ENCODE measurements at regions not wholly inside any gene's neighbourhood (a gene's known extent, or its start where the extent isn't known, plus 50 kb on each side); places are given as distances from the start of the nearest gene placed in this dataset.
"Not testable (repeated sequence)": the region's sequence is repeated elsewhere in the genome, so short reads cannot be mapped to it uniquely, and the experiment has no call there.

DNA sequence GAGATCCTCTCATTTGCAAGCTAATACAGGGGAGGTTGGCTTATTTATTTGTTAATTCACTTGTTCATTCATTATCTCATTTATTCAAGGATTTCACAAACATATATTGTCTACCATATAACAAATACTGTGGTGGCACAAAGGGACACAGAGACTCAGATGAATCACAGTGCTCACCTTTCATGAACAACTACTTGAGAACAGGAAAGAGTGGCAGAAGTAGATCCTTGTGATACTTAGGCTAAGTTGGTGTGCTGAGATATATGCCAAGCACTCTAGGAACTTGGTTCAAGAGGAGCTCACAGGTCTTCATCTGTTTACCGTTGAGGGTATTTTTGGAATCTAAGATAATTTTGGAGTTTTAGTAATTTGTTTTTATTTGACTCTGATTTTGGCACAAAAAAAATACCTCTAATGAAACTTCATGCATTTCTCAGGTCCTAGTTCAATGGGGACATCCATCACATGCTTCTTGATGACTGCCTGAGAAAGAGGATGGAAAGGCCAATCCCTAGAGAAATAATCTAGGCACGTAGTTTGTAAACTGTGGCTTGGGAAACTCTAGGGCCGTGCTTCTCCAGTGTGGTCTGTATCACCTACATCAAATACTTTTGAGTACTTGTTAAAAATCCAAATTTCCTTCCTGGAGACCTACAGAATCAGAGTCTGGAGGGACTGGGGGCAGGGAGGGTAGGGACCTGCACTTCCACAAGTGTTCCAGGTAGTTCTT is 113.3 kb downstream of the OSTF1 start:
- ATAC-seq = no peak
- Histone ChIP-seq H3K9me2 (ENCODE audit: insufficient read depth) (no peaks in the 10 kb centered on the region), H3K79me2 (replicated peaks; ENCODE audit: insufficient read depth) (no peaks in the 10 kb centered on the region), H4K20me1 (replicated peaks; ENCODE audit: insufficient read depth) (no peaks in the 10 kb centered on the region), H2AFZ (no peak overlapping the region), H3K4me1 (ENCODE audit: insufficient read depth) (no peaks in the 10 kb centered on the region), H3K36me3 (ENCODE audit: insufficient read depth) (no peaks in the 10 kb centered on the region), H3F3A (replicated peaks; ENCODE audit: low read depth) (no peaks in the 10 kb centered on the region), H3K4me3 (no peak overlapping the region), H3K27ac (ENCODE audit: low read depth) (no peak overlapping the region), H3K4me2 (no peak overlapping the region), H3K27me3 (ENCODE audit: insufficient read depth) (no peaks in the 10 kb centered on the region)
- no peak for TF ChIP-seq EZH2phosphoT487 (IDR thresholded peaks at IDR 0.05; ENCODE audit: unreplicated experiment)
- TF ChIP-seq, protein P1, sequence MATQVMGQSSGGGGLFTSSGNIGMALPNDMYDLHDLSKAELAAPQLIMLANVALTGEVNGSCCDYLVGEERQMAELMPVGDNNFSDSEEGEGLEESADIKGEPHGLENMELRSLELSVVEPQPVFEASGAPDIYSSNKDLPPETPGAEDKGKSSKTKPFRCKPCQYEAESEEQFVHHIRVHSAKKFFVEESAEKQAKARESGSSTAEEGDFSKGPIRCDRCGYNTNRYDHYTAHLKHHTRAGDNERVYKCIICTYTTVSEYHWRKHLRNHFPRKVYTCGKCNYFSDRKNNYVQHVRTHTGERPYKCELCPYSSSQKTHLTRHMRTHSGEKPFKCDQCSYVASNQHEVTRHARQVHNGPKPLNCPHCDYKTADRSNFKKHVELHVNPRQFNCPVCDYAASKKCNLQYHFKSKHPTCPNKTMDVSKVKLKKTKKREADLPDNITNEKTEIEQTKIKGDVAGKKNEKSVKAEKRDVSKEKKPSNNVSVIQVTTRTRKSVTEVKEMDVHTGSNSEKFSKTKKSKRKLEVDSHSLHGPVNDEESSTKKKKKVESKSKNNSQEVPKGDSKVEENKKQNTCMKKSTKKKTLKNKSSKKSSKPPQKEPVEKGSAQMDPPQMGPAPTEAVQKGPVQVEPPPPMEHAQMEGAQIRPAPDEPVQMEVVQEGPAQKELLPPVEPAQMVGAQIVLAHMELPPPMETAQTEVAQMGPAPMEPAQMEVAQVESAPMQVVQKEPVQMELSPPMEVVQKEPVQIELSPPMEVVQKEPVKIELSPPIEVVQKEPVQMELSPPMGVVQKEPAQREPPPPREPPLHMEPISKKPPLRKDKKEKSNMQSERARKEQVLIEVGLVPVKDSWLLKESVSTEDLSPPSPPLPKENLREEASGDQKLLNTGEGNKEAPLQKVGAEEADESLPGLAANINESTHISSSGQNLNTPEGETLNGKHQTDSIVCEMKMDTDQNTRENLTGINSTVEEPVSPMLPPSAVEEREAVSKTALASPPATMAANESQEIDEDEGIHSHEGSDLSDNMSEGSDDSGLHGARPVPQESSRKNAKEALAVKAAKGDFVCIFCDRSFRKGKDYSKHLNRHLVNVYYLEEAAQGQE (IDR thresholded peaks at IDR 0.05; ENCODE audit: unreplicated experiment) = no peak
- no peak for TF ChIP-seq NANOG (IDR thresholded peaks at IDR 0.05; ENCODE audit: borderline replicate concordance)
- TF ChIP-seq, protein P2, sequence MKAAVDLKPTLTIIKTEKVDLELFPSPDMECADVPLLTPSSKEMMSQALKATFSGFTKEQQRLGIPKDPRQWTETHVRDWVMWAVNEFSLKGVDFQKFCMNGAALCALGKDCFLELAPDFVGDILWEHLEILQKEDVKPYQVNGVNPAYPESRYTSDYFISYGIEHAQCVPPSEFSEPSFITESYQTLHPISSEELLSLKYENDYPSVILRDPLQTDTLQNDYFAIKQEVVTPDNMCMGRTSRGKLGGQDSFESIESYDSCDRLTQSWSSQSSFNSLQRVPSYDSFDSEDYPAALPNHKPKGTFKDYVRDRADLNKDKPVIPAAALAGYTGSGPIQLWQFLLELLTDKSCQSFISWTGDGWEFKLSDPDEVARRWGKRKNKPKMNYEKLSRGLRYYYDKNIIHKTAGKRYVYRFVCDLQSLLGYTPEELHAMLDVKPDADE (IDR thresholded peaks at IDR 0.05) = no peak
- no peak for TF ChIP-seq JUNB (IDR thresholded peaks at IDR 0.05; ENCODE audit: unreplicated experiment)
- DNase-seq (ENCODE audit: low spot score) = no peak
- Mint-ChIP-seq H3K27ac (no peak overlapping the region), H3K4me1 (peaks cover 12% of the 10 kb centered on the region; the same call in 2 of the 3 replicates), H3K27me3 (ENCODE audit: insufficient read depth, low read depth, poor library complexity) (no peaks in the 10 kb centered on the region), H3K9me3 (no peaks in the 10 kb centered on the region), H3K36me3 (ENCODE audit: low read depth) (no peaks in the 10 kb centered on the region), H3K4me3 (no peak overlapping the region)

DNA sequence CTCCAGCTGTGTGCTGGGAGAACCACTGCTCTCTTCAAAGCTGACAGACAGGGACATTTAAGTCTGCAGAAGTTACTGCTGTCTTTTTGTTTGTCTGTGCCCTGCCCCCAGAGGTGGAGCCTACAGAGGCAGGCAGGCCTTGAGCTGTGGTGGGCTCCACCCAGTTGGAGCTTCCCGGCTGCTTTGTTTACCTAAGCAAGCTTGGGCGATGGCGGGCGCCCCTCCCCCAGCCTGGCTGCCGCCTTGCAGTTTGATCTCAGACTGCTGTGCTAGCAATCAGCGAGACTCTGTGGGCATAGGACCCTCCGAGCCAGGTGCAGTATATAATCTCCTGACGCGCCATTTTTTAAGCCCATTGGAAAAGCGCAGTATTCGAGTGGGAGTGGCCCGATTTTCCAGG is 119.7 kb downstream of the OSTF1 start:
- H3K27ac Mint-ChIP-seq; H3K4me3 ChIP-seq; ATAC-seq; H3K4me3 Mint-ChIP-seq; H3F3A ChIP-seq (replicated peaks; ENCODE audit: low read depth); H3K4me1 Mint-ChIP-seq; H3K27ac ChIP-seq (ENCODE audit: low read depth); H2AFZ ChIP-seq; H3K4me1 ChIP-seq (ENCODE audit: insufficient read depth); H3K27me3 Mint-ChIP-seq (ENCODE audit: insufficient read depth, low read depth, poor library complexity); H3K27me3 ChIP-seq (ENCODE audit: insufficient read depth); H3K79me2 ChIP-seq (replicated peaks; ENCODE audit: insufficient read depth); H4K20me1 ChIP-seq (replicated peaks; ENCODE audit: insufficient read depth); H3K4me2 ChIP-seq; H3K36me3 ChIP-seq (ENCODE audit: insufficient read depth); H3K9me2 ChIP-seq (ENCODE audit: insufficient read depth); DNase-seq (ENCODE audit: low spot score): not testable (repeated sequence)
- peaks cover 24% of the 10 kb centered on the region for H3K9me3 Mint-ChIP-seq
- peaks cover 11% of the 10 kb centered on the region; the same call in 2 of the 3 replicates for H3K36me3 Mint-ChIP-seq (ENCODE audit: low read depth)
